Stimulated activated CD4-positive, alpha-beta T cell treated with anti-CD3 and anti-CD28 coated beads, Interleukin-1b, Interleukin-23, amount 100 ng/mL, for 4 hours (primary cell): ENCODE measurements at regions not wholly inside any gene's neighbourhood (a gene's known extent, or its start where the extent isn't known, plus 50 kb on each side); places are given as distances from the start of the nearest gene placed in this dataset.
A peak's percentile ranks its signal among the peaks of the same experiment; 100 is the strongest.

Experiments
- DNase-seq, 2 donors: peaks; one replicate each; pipeline ENCODE4 v3.0.0-alpha.2; 2020; ENCODE audit warnings: low read depth in 2 of 2

DNA sequence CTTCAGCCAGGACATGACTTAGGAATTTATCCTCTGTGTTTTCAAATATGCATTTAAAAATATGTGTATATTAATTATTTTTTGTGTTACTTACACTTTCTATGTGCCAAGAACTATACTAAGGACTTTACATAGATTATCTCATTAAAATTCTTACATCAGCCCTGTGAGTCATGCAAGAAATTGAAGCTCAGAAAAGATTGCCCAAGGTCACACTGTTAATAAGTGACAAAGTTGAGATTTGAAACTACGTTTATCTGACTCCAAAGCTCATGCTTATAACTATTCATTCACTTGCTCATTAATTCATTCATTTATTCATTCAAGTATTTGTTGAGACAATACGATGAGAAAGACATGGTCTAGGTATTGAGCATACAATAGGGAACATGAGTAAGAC is 62.9 kb upstream of the CHRDL1 start:
- no peak for DNase-seq

DNA sequence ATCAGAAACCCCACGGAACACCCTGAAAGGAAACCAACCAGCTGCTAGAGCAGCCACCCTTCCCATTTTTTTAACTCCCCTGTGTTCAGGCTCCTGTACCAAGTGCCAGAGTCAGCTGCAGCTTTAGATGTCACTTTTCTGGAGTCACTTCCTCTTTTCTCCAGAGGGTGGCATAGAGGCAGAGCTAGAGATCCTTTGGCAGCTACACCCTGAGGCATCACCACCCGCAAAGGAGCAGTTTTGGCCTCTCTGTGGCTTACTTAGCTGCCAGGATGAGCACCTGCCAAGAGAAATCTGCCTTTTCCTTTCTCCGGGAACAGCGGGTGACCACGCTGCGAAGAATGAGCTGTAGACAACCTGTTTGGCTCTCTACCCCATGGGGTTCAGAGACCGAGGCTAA is 58.0 kb upstream of the CHRDL1 start:
- no peak for DNase-seq

DNA sequence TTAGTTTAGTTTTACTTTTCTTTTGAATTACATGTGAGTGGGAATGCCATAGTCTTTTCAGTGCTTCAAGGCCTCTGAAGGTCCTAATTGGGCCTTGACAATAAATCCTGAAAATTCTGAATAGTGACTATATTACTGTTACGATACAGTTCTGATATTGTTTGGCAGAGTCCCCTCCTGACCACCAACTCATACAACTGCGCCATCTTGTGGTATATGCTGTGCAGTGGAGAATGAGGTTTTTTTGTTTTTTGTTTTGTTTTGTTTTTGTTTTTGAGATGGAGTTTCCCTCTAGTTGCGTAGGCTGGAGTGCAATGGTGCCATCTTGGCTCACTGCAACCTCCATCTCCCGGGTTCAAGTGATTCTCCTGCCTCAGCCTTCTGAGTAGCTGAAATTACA is 56.6 kb upstream of the CHRDL1 start:
- no peak for DNase-seq

DNA sequence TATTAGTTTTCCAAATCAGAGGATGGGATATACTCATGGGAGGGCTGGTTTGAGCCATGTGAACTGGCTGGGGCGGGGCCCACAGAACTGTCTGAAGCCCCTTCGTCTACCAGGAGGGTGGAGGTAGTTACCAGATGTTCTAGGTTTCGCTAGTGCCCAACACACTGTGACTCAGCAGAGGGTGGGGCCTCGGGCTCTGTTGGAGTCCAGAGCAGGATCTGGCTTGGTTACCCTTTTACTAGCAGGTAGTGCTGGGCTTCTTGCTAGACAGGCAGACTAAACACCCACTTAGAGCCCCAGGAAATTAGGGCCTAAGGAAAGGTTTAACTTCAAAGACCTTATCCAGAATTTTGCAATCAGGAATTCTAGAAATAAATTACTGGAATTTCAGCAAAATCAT is 56.2 kb upstream of the CHRDL1 start:
- DNase-seq, result no peak

DNA sequence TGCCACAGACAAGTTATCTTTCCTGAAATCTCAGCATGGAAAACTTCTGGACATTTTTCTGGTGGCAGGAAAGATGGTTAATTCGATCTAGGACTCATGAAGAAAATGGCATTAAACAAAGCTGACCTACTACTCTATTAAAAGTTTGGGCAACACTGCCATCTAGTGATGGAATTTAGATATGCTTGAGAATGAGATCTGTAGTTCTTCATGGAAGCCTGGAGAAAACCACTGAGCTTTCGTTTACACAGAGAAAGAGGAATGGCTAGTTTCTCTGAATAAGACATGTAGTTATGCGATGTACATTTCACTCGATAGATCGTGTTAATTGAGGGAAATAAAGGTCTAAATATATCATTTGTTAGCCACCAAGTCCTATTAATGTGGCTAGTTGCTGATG is 51.7 kb upstream of the CHRDL1 start:
- peak in 1 of 2 donors; percentile 2 for DNase-seq

DNA sequence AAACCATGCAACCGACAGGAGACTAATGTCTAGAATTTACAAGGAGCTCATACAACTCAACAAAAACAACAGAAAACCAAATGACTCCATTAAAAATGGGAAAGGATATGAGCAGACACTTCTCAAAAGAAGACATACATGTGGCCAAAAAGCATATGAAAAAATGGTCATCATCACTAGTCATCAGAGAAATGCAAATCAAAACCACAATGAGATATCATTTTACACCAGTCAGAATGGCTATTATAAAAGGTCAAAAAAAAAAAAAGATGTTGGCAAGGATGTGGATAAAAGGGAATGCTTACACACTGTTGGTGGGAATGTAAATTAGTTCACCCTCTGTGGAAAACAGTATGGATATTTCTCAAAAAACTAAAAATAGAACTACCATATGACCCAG is 50.5 kb upstream of the CHRDL1 start:
- no peak for DNase-seq
